ENCODE measurements at regions not wholly inside any gene's neighbourhood (a gene's known extent, or its start where the extent isn't known, plus 50 kb on each side); places are given as distances from the start of the nearest gene placed in this dataset.

- H3K9me1 ChIP-seq (replicated peaks; ENCODE audit: control insufficient read depth, extremely low read depth, insufficient read depth, low read length): no peaks in the 10 kb centered on the region
- no peak for DNase-seq (ENCODE audit: low read depth, low spot score)
- no peaks in the 10 kb centered on the region for H3K36me3 ChIP-seq (ENCODE audit: control insufficient read depth in 2 of 2, extremely low read depth in 1 of 2, insufficient read depth in 2 of 2, low read length in 2 of 2)
- no peaks in the 10 kb centered on the region for H3K79me2 ChIP-seq (ENCODE audit: control insufficient read depth, insufficient read depth, low read length)
- H2AFZ ChIP-seq (ENCODE audit: low read depth, low read length): no peak overlapping the region
- no peak for FAIRE-seq
- CTCF ChIA-PET: no interaction called here
- H4K20me1 ChIP-seq (replicated peaks; ENCODE audit: control insufficient read depth, extremely low read depth, insufficient read depth, low read length): no peaks in the 10 kb centered on the region
- H3K9ac ChIP-seq (replicated peaks; ENCODE audit: extremely low read depth, insufficient read depth, low read length): no peak overlapping the region
- TF ChIP-seq JUN (IDR thresholded peaks at IDR 0.05; ENCODE audit: borderline replicate concordance, insufficient read depth, insufficient read length, low read depth): no peak
- TF ChIP-seq GATA2 (IDR thresholded peaks at IDR 0.05; ENCODE audit: insufficient read depth, insufficient read length, low read depth, low read length): no peak
- no peak for TF ChIP-seq CTCF (IDR thresholded peaks at IDR 0.05; ENCODE audit: extremely low read depth in 1 of 2, insufficient read depth in 1 of 2, low read depth in 1 of 2, low read length in 2 of 2)
- no peak for TF ChIP-seq POLR2A (IDR thresholded peaks at IDR 0.05; ENCODE audit: low read depth, low read length)
- no peak for TF ChIP-seq EZH2 (IDR thresholded peaks at IDR 0.05; ENCODE audit: borderline replicate concordance, low read depth, low read length, severe bottlenecking)
- TF ChIP-seq MAX (IDR thresholded peaks at IDR 0.05; ENCODE audit: insufficient read depth, insufficient read length): no peak
- TF ChIP-seq MYC (IDR thresholded peaks at IDR 0.05; ENCODE audit: low read depth, low read length): no peak
- TF ChIP-seq POLR2AphosphoS5 (IDR thresholded peaks at IDR 0.05; ENCODE audit: insufficient read depth, low read depth, low read length): no peak
- no peak for TF ChIP-seq FOS (IDR thresholded peaks at IDR 0.05; ENCODE audit: borderline replicate concordance, insufficient read depth, low read length)
- H3K27me3 ChIP-seq (ENCODE audit: control insufficient read depth in 2 of 2, insufficient read depth in 2 of 2, low read length in 2 of 2): no peaks in the 10 kb centered on the region
- H3K9me3 ChIP-seq (replicated peaks; ENCODE audit: control insufficient read depth, insufficient read depth, low read length): peaks cover 2% of the 10 kb centered on the region
- H3K4me3 ChIP-seq (replicated peaks in 1 of 3; ENCODE audit: insufficient read depth in 1 of 3, low read depth in 1 of 3, low read length in 3 of 3): no peak overlapping the region
- dilution Hi-C loops (cut with MboI; ENCODE audit: extremely low pct_ligation_motif_present, low sequenced_read_pairs): no loop called here
- POLR2A ChIA-PET: no interaction called here
- intact Hi-C loops (cut with micrococcal nuclease): no loop called here
- no peaks in the 10 kb centered on the region for H3K4me1 ChIP-seq (ENCODE audit: control insufficient read depth, extremely low read depth, insufficient read depth, low read length)
- no TSS peak for BruUV-seq (replicated peaks)
- H3K4me2 ChIP-seq (ENCODE audit: insufficient read depth, low read length): no peak overlapping the region
- H3K27ac ChIP-seq (ENCODE audit: insufficient read depth, low read depth, low read length): no peak overlapping the region
Observed at GRCh38 chr6:76262240-76262639, 189.8 kb upstream of the IMPG1 start.

Data from endothelial cell of umbilical vein (primary cell).